Ishikawa (cell line): ENCODE measurements at regions not wholly inside any gene's neighbourhood (a gene's known extent, or its start where the extent isn't known, plus 50 kb on each side); places are given as distances from the start of the nearest gene placed in this dataset.

ENCODE experiments used
- CEBPB ChIP-seq: IDR thresholded peaks from 2 replicates; pipeline ENCODE4 v1.6.1; 2012
- CREB1 ChIP-seq: IDR thresholded peaks from 2 replicates; pipeline ENCODE4 v1.6.1; 2012; ENCODE audit warnings: low read depth
- EGR1 ChIP-seq: IDR thresholded peaks from 2 replicates; pipeline ENCODE4 v1.6.1; 2012
- EP300 ChIP-seq: IDR thresholded peaks from 2 replicates; pipeline ENCODE4 v1.6.1; 2012; ENCODE audit warnings: borderline replicate concordance
- FOXM1 ChIP-seq: IDR thresholded peaks from 2 replicates; pipeline ENCODE4 v1.6.1; 2012; ENCODE audit warnings: low read depth, borderline replicate concordance
- NFIC ChIP-seq: IDR thresholded peaks from 2 replicates; pipeline ENCODE4 v1.6.1; 2012
- RAD21 ChIP-seq: IDR thresholded peaks from 2 replicates; pipeline ENCODE4 v1.6.1; 2012; ENCODE audit warnings: low read depth
- TAF1 ChIP-seq: IDR thresholded peaks from 2 replicates; pipeline ENCODE4 v1.6.1; 2012; ENCODE audit warnings: low read depth, mild to moderate bottlenecking
- TCF12 ChIP-seq: IDR thresholded peaks from 2 replicates; pipeline ENCODE4 v1.6.1; 2012; ENCODE audit warnings: low read depth
- TEAD4 ChIP-seq: IDR thresholded peaks from 2 replicates; pipeline ENCODE4 v1.6.1; 2012
- YY1 ChIP-seq: IDR thresholded peaks from 2 replicates; pipeline ENCODE4 v1.6.1; 2012; ENCODE audit warnings: low read depth
- ZBTB7A ChIP-seq: IDR thresholded peaks from 2 replicates; pipeline ENCODE4 v1.6.1; 2012; ENCODE audit warnings: low read depth
- TF ChIP-seq, protein P1 (sequence below): IDR thresholded peaks from 2 replicates; pipeline ENCODE4 v1.6.1; 2012; ENCODE audit warnings: low read depth, mild to moderate bottlenecking
- TF ChIP-seq, protein P2 (sequence below): IDR thresholded peaks from 2 replicates; pipeline ENCODE4 v1.6.1; 2012
- TF ChIP-seq, protein P3 (sequence below): IDR thresholded peaks from 2 replicates; pipeline ENCODE4 v1.6.1; 2012

DNA sequence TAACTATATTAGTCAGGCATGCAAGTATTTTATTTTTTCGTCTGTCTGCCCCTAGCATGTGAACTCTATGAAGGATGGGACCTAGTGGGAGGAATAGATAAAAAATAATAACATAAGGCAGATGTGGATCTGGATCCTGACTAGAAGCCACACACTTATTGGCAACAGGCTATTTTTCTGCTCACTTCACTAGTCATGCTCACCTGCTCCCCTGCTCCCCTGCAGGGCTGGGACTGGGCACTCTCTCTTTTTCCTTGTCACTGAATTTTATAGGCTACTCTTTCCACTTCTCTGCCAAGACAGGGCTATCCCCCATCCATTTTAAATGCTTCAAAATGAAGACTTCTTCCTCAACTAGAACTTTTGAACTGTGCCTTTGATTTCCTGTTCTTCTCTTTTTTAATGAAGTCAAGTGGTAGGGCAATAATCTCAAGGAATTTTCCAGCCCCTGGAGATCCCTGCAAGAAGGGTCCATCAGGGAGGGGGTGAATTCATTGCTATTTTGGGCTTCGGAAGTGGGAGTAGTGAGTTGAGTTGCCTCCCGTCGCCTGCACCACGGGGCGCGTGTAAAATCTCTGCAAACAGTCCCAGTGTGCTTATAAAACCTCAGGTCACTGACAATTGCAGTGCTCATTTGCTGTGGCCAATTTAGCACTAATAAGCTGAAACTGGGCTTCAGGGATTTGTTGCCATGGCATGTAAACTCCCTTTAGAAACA, 156.7 kb upstream of the NPVF start:
- TF ChIP-seq CEBPB, result no peak

DNA sequence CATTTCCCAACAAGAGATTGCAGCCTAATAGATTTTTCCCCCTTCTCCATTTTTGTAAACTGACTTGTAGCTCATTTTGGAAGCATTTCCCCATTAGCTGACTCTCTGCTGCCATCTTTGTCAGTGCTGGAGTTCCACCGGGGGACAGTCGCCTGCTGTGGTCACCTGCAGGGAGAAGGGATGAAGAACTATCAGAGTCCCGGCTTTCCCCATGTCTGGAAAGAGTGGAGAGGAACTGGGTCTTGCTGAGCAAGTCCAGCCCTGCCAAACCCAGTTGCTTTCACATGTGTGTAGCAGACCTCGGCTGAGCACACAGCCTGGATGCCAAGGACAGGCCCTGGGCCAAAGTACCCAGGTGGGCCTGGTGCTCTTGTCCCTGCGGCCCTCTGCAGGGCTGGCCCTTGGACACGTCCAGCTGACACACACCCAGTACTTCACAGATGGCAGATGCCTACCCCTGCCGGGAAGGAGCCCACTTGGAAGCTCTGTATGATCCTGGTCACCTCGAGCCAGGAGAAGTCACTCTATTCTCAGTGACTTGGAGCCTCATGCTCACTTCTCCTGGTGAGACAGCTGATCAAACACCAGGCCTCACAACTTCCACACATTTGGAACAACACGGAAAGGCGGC, 157.3 kb upstream of the NPVF start:
- TF ChIP-seq CREB1, result no peak
- TF ChIP-seq TAF1, result no peak
- TF ChIP-seq, protein P1, sequence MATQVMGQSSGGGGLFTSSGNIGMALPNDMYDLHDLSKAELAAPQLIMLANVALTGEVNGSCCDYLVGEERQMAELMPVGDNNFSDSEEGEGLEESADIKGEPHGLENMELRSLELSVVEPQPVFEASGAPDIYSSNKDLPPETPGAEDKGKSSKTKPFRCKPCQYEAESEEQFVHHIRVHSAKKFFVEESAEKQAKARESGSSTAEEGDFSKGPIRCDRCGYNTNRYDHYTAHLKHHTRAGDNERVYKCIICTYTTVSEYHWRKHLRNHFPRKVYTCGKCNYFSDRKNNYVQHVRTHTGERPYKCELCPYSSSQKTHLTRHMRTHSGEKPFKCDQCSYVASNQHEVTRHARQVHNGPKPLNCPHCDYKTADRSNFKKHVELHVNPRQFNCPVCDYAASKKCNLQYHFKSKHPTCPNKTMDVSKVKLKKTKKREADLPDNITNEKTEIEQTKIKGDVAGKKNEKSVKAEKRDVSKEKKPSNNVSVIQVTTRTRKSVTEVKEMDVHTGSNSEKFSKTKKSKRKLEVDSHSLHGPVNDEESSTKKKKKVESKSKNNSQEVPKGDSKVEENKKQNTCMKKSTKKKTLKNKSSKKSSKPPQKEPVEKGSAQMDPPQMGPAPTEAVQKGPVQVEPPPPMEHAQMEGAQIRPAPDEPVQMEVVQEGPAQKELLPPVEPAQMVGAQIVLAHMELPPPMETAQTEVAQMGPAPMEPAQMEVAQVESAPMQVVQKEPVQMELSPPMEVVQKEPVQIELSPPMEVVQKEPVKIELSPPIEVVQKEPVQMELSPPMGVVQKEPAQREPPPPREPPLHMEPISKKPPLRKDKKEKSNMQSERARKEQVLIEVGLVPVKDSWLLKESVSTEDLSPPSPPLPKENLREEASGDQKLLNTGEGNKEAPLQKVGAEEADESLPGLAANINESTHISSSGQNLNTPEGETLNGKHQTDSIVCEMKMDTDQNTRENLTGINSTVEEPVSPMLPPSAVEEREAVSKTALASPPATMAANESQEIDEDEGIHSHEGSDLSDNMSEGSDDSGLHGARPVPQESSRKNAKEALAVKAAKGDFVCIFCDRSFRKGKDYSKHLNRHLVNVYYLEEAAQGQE, result no peak
- TF ChIP-seq FOXM1, result no peak
- no peak for TF ChIP-seq EGR1
- no peak for TF ChIP-seq RAD21
- TF ChIP-seq TEAD4, result no peak
- TF ChIP-seq EP300, result no peak
- TF ChIP-seq ZBTB7A, result no peak
- TF ChIP-seq, protein P2, sequence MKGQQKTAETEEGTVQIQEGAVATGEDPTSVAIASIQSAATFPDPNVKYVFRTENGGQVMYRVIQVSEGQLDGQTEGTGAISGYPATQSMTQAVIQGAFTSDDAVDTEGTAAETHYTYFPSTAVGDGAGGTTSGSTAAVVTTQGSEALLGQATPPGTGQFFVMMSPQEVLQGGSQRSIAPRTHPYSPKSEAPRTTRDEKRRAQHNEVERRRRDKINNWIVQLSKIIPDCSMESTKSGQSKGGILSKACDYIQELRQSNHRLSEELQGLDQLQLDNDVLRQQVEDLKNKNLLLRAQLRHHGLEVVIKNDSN, result no peak
- no peak for TF ChIP-seq YY1
- TF ChIP-seq TCF12, result no peak
- TF ChIP-seq NFIC, result no peak
- TF ChIP-seq, protein P3, sequence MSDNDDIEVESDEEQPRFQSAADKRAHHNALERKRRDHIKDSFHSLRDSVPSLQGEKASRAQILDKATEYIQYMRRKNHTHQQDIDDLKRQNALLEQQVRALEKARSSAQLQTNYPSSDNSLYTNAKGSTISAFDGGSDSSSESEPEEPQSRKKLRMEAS, result no peak
- TF ChIP-seq CEBPB, result no peak

DNA sequence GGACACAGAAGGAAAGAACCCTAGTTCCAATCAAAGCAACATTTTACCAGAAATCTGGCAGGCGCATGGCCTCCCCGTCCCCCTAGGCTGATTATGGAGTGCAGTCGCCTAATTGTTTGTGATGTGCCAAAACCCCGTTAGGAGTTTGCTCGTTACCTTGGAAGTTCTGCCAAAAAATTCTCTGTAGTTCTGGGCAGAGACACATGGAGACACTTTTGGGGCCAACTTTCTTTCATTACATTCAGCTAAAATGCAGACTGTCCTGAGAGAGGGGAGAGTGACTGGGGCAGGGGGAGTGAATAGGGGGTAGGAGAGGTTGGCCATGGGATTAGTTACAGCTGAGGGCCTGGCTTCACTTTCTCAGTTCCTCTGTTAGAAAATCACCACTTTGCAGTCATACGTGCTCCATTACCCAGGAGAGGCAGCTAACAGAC, 158.0 kb upstream of the NPVF start:
- TF ChIP-seq FOXM1, result no peak
- TF ChIP-seq EGR1, result no peak
- TF ChIP-seq, protein P1, result no peak
- TF ChIP-seq TEAD4, result no peak
- TF ChIP-seq, protein P2, result no peak
- no peak for TF ChIP-seq EP300
- TF ChIP-seq NFIC, result no peak
- no peak for TF ChIP-seq ZBTB7A
- TF ChIP-seq TAF1, result no peak
- TF ChIP-seq YY1, result no peak
- TF ChIP-seq RAD21, result no peak
- TF ChIP-seq, protein P3, result no peak
- TF ChIP-seq CEBPB, result no peak

DNA sequence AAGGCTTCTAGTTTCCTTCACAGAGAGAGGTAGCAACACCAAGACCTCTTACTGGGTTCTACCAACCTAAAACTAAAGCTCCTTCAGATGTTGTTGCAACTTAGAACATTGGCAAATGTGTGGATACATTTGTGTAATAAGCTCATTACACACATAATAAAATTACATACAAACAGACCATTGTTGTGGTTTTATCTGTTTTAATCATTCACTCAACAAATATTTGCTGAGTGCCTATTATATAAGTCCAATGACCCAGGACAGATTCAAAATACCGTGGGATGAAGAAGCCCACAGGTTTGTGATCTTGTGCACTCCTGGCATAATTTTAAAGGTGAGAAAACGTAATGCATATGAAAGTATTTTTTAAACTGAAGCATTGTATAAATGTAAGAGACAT, 160.4 kb upstream of the NPVF start:
- TF ChIP-seq TEAD4, result no peak
- no peak for TF ChIP-seq EP300
- no peak for TF ChIP-seq CREB1
- TF ChIP-seq, protein P1, result no peak
- no peak for TF ChIP-seq ZBTB7A
- no peak for TF ChIP-seq TCF12
- TF ChIP-seq RAD21, result no peak
- TF ChIP-seq TAF1, result no peak
